ENCODE measurements at regions not wholly inside any gene's neighbourhood (a gene's known extent, or its start where the extent isn't known, plus 50 kb on each side); places are given as distances from the start of the nearest gene placed in this dataset.
"Not testable (repeated sequence)": the region's sequence is repeated elsewhere in the genome, so short reads cannot be mapped to it uniquely, and the experiment has no call there.

DNA sequence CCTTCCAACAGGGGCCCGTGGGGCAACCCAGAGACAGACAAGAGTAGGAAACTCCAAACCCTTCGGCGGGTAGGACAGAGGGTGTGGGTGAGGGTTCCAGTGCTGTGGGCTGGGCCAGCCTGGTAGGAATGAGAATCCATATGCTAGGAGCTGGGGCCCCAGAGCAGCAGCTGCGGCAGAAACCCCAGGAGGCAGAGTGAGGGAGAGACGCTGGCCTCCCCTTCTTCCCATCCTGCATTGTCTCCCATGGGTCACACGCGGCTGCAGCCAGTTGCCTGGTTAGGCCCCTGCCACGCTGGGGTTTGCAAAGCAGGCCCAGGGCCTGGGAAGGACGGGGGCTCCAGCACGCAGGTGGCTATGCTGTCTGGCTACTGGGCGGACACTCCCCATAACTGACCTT lies 113.1 kb upstream of the CCZ1B start:
- DNase-seq, result not testable (repeated sequence)

GRCh38 chr7:6939896-6940295 lies 113.8 kb upstream of the CCZ1B start:
- DNase-seq, result not testable (repeated sequence)

- DNase-seq, result not testable (repeated sequence)
These were observed 120.8 kb upstream of the CCZ1B start for GRCh38 chr7:6946873-6947272.

- not testable (repeated sequence) for DNase-seq
These were observed 124.2 kb upstream of the CCZ1B start for GRCh38 chr7:6950231-6950630.

DNA sequence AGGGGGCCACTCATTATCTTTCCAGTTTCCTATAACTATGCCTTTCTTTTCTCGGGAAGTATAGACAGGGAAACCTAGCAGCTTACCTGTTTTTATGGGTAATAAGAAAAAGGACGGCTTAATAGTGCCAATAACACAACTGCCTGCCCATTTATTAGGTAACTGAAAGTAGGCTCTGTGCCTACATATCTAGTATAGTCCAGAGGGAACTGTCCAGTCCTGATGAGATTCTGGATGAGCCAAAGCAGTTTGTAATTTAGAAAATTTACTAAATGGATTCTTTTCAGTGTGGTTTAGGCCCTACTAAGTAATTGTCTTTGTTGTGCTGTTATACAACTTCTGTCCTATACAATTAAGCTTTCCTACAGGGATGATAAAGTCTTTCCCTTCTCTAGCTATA lies 125.5 kb upstream of the CCZ1B start:
- not testable (repeated sequence) for DNase-seq

GRCh38 chr7:6953138-6953797 lies 127.2 kb upstream of the CCZ1B start:
- DNase-seq, result not testable (repeated sequence)

DNA sequence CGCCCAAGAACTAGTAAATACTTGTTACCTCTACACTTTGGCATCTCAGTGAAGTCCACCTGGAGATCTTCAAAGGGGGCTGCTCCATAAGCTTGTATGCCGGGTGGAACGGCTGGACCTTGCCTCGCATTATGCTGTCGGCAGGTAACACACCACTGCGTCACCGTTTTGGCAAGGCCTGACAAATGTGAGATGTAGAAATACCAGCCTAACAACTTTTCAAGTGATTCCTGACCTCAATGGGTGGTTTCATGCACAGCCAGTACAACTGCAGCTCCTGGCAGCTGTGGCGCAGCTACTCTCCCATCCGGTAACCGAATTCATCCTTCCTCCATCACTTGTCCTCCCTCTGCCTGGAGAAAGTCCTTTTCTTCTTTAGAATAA lies 127.7 kb upstream of the CCZ1B start:
- DNase-seq, result not testable (repeated sequence)

DNA sequence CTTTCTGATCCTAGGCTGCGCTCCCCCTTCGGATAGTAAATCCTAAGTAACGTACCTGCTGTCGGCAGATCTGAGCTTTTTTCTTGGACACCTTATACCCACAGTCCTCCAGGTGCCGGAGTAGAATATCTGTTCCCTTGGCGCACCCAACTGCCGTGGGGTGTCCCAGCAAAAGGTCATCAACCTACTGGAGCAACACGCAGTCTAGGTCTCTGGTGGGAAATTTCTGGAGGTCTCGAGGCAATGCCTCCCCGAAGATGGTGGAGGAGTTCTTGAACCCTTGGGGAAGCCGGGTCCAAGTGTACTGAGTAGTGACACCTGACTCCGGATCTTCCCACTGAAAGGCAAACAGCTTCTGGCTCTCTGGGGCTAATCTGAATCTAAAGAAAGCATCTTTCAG lies 129.3 kb upstream of the CCZ1B start:
- DNase-seq, result not testable (repeated sequence)

GRCh38 chr7:6955990-6956566 lies 130.0 kb upstream of the CCZ1B start:
- DNase-seq, result not testable (repeated sequence)

- not testable (repeated sequence) for DNase-seq
These were observed 132.3 kb upstream of the CCZ1B start for GRCh38 chr7:6958371-6958770.

DNA sequence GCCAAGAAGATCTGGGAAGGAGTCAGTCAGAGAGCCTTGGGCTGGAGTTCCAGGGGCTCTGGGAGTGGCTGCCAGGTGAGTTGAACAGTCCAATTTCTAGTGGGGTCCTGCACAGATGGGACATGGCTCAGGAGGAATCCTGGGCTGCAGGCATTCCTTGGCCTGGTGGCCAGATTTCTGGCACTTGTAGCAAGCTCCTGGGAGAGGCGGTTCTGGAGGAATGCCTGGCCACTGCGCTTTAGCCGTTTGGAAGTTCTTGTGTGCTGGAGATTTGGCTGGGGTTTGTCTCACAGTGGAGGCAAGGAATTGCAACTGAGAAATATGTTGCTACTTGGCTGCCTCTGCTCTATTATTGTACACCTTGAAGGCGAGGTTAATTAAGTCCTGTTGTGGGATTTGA lies 133.9 kb upstream of the CCZ1B start:
- DNase-seq, result not testable (repeated sequence)

- not testable (repeated sequence) for DNase-seq
These were observed 136.8 kb upstream of the CCZ1B start for GRCh38 chr7:6962871-6963270.

- not testable (repeated sequence) for DNase-seq
These were observed 139.0 kb upstream of the CCZ1B start for GRCh38 chr7:6965051-6965450.

DNA sequence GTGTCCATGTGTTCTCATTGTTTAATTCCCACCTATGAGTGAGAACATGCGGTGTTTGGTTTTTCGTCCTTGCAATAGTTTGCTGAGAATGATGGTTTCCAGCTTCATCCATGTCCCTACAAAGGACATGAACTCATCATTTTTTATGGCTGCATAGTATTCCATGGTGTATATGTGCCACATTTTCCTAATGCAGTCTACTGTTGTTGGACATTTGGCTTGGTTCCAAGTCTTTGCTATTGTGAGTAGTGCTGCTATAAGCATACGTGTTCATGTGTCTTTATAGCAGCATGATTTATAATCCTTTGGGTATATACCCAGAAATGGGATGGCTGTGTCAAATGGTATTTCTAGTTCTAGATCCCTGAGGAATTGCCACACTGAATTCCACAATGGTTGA lies 144.1 kb upstream of the CCZ1B start:
- not testable (repeated sequence) for DNase-seq

GRCh38 chr7:6974876-6975275 lies 148.8 kb upstream of the CCZ1B start:
- not testable (repeated sequence) for DNase-seq

DNA sequence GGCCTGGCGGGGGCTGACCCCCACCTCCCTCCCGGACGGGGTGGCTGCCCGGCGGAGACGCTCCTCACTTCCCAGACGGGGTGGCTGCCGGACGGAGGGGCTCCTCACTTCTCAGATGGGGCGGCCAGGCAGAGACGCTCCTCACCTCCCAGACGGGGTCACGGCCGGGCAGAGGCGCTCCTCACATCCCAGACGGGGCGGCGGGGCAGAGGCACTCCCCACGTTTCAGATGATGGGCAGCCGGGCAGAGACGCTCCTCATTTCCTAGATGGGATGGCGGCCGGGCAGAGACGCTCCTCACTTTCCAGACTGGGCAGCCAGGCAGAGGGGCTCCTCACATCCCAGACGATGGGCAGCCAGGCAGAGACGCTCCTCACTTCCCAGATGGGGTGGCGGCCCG lies 149.3 kb upstream of the CCZ1B start:
- DNase-seq, result not testable (repeated sequence)

DNA sequence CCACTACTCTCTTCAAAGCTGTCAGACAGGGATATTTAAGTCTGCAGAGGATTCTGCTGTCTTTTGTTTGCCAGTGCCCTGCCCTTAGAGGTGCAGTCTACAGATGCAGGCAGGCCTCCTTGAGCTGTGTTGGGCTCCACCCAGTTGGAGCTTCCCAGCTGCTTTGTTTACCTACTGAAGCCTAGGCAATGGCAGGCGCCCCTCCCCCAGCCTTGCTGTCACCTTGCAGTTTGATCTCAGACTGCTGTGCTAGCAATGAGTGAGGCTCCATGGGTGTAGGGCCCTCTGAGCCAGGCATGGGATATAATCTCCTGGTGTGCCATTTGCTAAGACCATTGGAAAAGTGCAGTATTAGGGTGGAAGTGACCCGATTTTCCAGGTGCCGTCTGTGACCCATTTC lies 151.3 kb upstream of the CCZ1B start:
- DNase-seq, result not testable (repeated sequence)

GRCh38 chr7:6978326-6978725 lies 152.3 kb upstream of the CCZ1B start:
- not testable (repeated sequence) for DNase-seq

DNA sequence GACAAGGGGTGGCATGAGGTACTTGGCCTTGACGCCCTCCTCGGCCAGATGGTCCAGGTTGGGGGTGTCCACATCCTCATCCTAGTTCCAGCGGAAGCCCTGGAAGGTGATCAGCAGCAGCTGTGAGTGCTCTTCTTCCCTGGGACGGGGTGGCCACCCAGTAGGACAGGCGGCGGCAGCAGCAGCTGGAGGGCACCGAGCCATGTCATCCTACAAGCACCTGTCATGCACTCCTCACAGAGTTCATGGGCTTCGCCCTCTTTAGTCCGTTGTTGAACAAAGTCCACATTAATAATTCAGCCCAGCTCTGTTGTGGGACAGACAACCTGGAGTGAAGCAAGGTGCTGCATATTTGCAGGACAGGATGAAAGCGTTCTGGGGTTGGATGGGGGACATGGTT lies 153.4 kb upstream of the CCZ1B start:
- DNase-seq, result not testable (repeated sequence)

DNA sequence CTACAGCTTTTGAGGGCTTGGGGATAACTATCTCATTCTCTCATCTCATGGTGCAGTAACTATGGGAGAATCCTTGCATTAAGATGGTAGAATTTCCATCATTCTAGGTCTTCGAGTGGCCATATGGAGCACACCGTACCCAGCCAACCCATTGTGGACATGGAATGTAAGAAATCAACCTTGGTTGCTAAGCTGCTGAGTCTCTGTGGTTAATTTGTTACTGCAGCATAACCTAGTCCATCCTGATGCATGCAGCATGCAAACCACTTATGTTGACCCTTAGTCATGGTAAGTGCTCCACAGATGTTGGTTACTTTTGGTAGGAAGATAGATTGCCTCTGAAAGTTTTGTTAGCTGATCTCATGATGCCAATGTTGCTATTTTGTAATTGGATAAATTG lies 156.3 kb upstream of the CCZ1B start:
- not testable (repeated sequence) for DNase-seq

DNA sequence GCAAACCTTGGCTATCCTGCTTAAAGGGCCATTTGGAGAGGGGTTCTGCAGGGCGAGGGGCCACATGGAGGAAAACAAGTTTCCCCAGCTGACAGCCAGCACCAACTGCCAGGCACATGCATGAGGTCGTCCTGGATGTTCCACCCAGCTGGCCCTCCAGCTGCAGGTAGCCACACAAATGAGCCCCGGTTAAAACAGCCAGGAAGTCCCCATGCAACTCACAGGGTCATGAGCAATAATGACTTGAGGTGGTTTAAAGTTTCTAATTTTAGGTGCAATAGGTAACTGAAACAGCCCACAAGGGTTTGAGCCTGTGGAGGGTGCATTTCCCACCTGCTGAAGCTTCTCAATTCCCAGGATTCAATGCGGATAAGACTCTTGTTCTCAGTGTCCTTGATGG lies 160.8 kb upstream of the CCZ1B start:
- DNase-seq, result not testable (repeated sequence)

GRCh38 chr7:6988608-6989007 lies 162.5 kb upstream of the CCZ1B start:
- not testable (repeated sequence) for DNase-seq

- not testable (repeated sequence) for DNase-seq
These were observed 163.9 kb upstream of the CCZ1B start for GRCh38 chr7:6989968-6990367.

GRCh38 chr7:6990426-6991152 lies 164.5 kb upstream of the CCZ1B start:
- DNase-seq, result not testable (repeated sequence)
